Hematopoietic multipotent progenitor cell (in vitro differentiated cells): ENCODE measurements at regions not wholly inside any gene's neighbourhood (a gene's known extent, or its start where the extent isn't known, plus 50 kb on each side); places are given as distances from the start of the nearest gene placed in this dataset.

Source experiments
- DNase-seq, 3 donors: peaks; one replicate each; pipeline ENCODE4 v3.0.0-alpha.2; 2011 to 2015; ENCODE audit warnings: low read depth in 2 of 3, low spot score in 2 of 3

- peak in 2 of 3 donors; percentile 22 to 58 for DNase-seq
These were observed 2108.9 kb upstream of the TENM3 start for GRCh38 chr4:180134091-180134866.

- no peak for DNase-seq
These were observed 2101.5 kb upstream of the TENM3 start for GRCh38 chr4:180141734-180142133.

GRCh38 chr4:180148737-180149136 is 2094.5 kb upstream of the TENM3 start:
- DNase-seq = no peak

- DNase-seq = peak in 1 of 3 donors; percentile 16
These were observed 2092.4 kb upstream of the TENM3 start for GRCh38 chr4:180150818-180151217.

- no peak for DNase-seq
These were observed 2090.4 kb upstream of the TENM3 start for GRCh38 chr4:180152831-180153230.

- DNase-seq = no peak
These were observed 2089.6 kb upstream of the TENM3 start for GRCh38 chr4:180153587-180153986.

GRCh38 chr4:180156684-180157083 is 2086.5 kb upstream of the TENM3 start:
- peak in 1 of 3 donors; percentile 4 for DNase-seq

- no peak for DNase-seq
These were observed 2082.8 kb upstream of the TENM3 start for GRCh38 chr4:180160195-180160983.

GRCh38 chr4:180164799-180165198 is 2078.4 kb upstream of the TENM3 start:
- DNase-seq = no peak

- peak in 1 of 3 donors; percentile 1 for DNase-seq
These were observed 2073.8 kb upstream of the TENM3 start for GRCh38 chr4:180169394-180169793.

GRCh38 chr4:180169966-180170365 is 2073.2 kb upstream of the TENM3 start:
- no peak for DNase-seq

GRCh38 chr4:180179146-180179545 is 2064.1 kb upstream of the TENM3 start:
- no peak for DNase-seq

- DNase-seq = no peak
These were observed 2053.5 kb upstream of the TENM3 start for GRCh38 chr4:180189666-180190065.

- DNase-seq = no peak
These were observed 2052.8 kb upstream of the TENM3 start for GRCh38 chr4:180190382-180190781.

GRCh38 chr4:180197471-180197870 is 2045.7 kb upstream of the TENM3 start:
- DNase-seq = no peak

- DNase-seq = no peak
These were observed 2039.9 kb upstream of the TENM3 start for GRCh38 chr4:180203349-180203748.

- DNase-seq = no peak
These were observed 2037.9 kb upstream of the TENM3 start for GRCh38 chr4:180205276-180205675.

- no peak for DNase-seq
These were observed 2035.3 kb upstream of the TENM3 start for GRCh38 chr4:180207921-180208320.

- no peak for DNase-seq
These were observed 2026.1 kb upstream of the TENM3 start for GRCh38 chr4:180217070-180217469.

GRCh38 chr4:180219080-180219479 is 2024.1 kb upstream of the TENM3 start:
- DNase-seq = no peak

- no peak for DNase-seq
These were observed 2017.2 kb upstream of the TENM3 start for GRCh38 chr4:180225977-180226376.

- DNase-seq = peak in 1 of 3 donors; percentile 14
These were observed 2008.5 kb upstream of the TENM3 start for GRCh38 chr4:180234730-180235129.
